ENCODE measurements at regions not wholly inside any gene's neighbourhood (a gene's known extent, or its start where the extent isn't known, plus 50 kb on each side); places are given as distances from the start of the nearest gene placed in this dataset.

GRCh38 chr12:90149453-90149852, 440.8 kb upstream of the ATP2B1 start:
- no peak for TF ChIP-seq POLR2A (IDR thresholded peaks at IDR 0.05)
- TF ChIP-seq CTCF (IDR thresholded peaks at IDR 0.05), result no peak
